Karpas-422 (cell line): ENCODE measurements at regions not wholly inside any gene's neighbourhood (a gene's known extent, or its start where the extent isn't known, plus 50 kb on each side); places are given as distances from the start of the nearest gene placed in this dataset. TPM values are rescaled to one million over a fixed set of nuclear protein-coding genes. Genes with fewer than 3 reads are reported as not detected.

Source experiments
- DNase-seq: peaks from one replicate; pipeline ENCODE4 v3.0.0-alpha.2; 2015
- H2AFZ ChIP-seq: fragments of 200-600 bp; sonication (generic); 2 replicates; pipeline ENCODE4 v1.6.1; 2014; ENCODE audit warnings: antibody characterized with exemption, low read length, mixed read lengths
- H3K27ac ChIP-seq: fragments of 200-600 bp; sonication (generic); 2 replicates; pipeline ENCODE4 v1.5.1; 2014; ENCODE audit warnings: mild to moderate bottlenecking, low read length, moderate library complexity
- H3K27me3 ChIP-seq: fragments of 200-600 bp; sonication (generic); 2 replicates; pipeline ENCODE4 v1.6.1; 2014; ENCODE audit warnings: low read length, mixed read lengths
- H3K36me3 ChIP-seq: fragments of 200-600 bp; sonication (generic); 2 replicates; pipeline ENCODE4 v1.6.1; 2014; ENCODE audit warnings: low read length, mixed read lengths; ENCODE audit not compliant: insufficient read depth
- H3K4me1 ChIP-seq: fragments of 200-600 bp; sonication (generic); 2 replicates; pipeline ENCODE4 v1.6.1; 2014; ENCODE audit warnings: mild to moderate bottlenecking, low read length, mixed read lengths
- H3K4me2 ChIP-seq: fragments of 200-600 bp; sonication (generic); 2 replicates; pipeline ENCODE4 v1.6.1; 2014; ENCODE audit warnings: low read length, low read depth, mild to moderate bottlenecking; ENCODE audit not compliant: poor library complexity, severe bottlenecking
- H3K4me3 ChIP-seq: fragments of 200-600 bp; sonication (generic); 2 replicates; pipeline ENCODE4 v1.5.1; 2014; ENCODE audit warnings: mild to moderate bottlenecking, antibody characterized with exemption, low read length, mixed read lengths
- H3K79me2 ChIP-seq: fragments of 200-600 bp; sonication (generic); 2 replicates; pipeline ENCODE4 v1.6.1; 2014; ENCODE audit warnings: mild to moderate bottlenecking, low read length, mixed read lengths
- H3K9ac ChIP-seq: fragments of 200-600 bp; sonication (generic); 2 replicates; pipeline ENCODE4 v1.6.0; 2014; ENCODE audit warnings: low read length
- H3K9me2 ChIP-seq: fragments of 200-600 bp; sonication (generic), shearing (Covaris generic); replicated peaks from 2 replicates; pipeline ENCODE4 v1.6.0; 2014; ENCODE audit warnings: mild to moderate bottlenecking, low read length, moderate library complexity; ENCODE audit not compliant: insufficient read depth
- H3K9me3 ChIP-seq: fragments of 300-700, 200-600 bp; sonication (generic); 2 replicates; pipeline ENCODE4 v1.6.1; 2014; ENCODE audit warnings: low read length, mixed read lengths
- H4K20me1 ChIP-seq: fragments of 200-600 bp; sonication (generic); 2 replicates; pipeline ENCODE4 v1.6.1; 2014; ENCODE audit warnings: mild to moderate bottlenecking, antibody characterized with exemption, low read length, low read depth; ENCODE audit not compliant: insufficient read depth
- small RNA-seq: library from RNA; depleted of rRNA; stranded (forward); fragments of <200 nt; gene quantifications from one replicate; pipeline ENCODE3, GENCODE V24; 2014

DNA sequence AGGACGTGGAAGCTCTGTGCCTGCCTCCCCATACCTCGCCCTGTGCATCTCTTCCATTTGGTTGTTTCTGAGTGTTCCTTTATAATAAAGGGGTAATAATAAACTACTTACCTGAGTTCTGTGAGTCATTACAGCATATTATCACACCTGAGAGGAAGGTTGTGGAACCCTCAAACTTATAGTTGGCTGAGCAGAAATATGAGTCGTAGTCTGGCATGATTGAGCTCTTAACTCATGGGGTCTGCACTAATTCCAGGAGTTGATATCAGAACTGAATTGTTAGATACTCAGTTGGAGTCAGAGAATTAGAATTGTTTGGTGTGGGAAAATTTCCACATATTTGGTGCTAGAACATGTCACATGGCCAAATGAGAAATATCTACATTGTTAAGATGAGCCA is 52.4 kb upstream of the HTR2A start:
- Histone ChIP-seq H3K36me3 (no peaks in the 10 kb centered on the region), H3K4me3 (no peak overlapping the region), H3K9me2 (no peaks in the 10 kb centered on the region), H3K27ac (no peak overlapping the region), H2AFZ (no peak overlapping the region), H3K27me3 (no peaks in the 10 kb centered on the region), H3K79me2 (no peaks in the 10 kb centered on the region), H3K4me2 (no peak overlapping the region), H3K9me3 (no peaks in the 10 kb centered on the region), H4K20me1 (no peaks in the 10 kb centered on the region), H3K9ac (no peak overlapping the region), H3K4me1 (no peaks in the 10 kb centered on the region)
- DNase-seq = no peak

DNA sequence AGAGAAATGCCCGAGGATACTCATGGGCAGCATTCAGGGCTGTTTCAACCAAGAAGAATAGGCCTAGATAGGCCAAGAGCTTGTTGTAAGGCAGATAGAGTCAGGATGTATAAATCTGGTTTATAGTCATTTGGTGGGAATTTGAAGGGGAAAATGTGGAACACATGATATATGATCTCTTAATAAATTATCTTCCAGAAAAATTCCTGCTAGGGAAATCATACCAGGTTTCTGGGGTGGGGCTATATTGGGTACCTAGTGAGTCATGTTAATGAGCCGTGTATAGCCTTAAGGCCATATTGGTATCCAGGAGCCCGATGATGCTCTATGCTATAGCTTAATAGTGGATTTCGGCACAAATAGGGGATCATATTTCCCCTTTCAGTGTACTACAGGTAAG is 51.5 kb upstream of the HTR2A start:
- no peaks in the 10 kb centered on the region for H3K4me1 ChIP-seq
- H3K27me3 ChIP-seq = no peaks in the 10 kb centered on the region
- H3K79me2 ChIP-seq = no peaks in the 10 kb centered on the region
- no peaks in the 10 kb centered on the region for H3K36me3 ChIP-seq
- H3K9me3 ChIP-seq = no peaks in the 10 kb centered on the region
- H4K20me1 ChIP-seq = no peaks in the 10 kb centered on the region
- H2AFZ ChIP-seq = no peak overlapping the region
- H3K27ac ChIP-seq = no peak overlapping the region
- H3K9ac ChIP-seq = no peak overlapping the region
- H3K9me2 ChIP-seq = no peaks in the 10 kb centered on the region
- no peak overlapping the region for H3K4me2 ChIP-seq
- H3K4me3 ChIP-seq = no peak overlapping the region
- no peak for DNase-seq

DNA sequence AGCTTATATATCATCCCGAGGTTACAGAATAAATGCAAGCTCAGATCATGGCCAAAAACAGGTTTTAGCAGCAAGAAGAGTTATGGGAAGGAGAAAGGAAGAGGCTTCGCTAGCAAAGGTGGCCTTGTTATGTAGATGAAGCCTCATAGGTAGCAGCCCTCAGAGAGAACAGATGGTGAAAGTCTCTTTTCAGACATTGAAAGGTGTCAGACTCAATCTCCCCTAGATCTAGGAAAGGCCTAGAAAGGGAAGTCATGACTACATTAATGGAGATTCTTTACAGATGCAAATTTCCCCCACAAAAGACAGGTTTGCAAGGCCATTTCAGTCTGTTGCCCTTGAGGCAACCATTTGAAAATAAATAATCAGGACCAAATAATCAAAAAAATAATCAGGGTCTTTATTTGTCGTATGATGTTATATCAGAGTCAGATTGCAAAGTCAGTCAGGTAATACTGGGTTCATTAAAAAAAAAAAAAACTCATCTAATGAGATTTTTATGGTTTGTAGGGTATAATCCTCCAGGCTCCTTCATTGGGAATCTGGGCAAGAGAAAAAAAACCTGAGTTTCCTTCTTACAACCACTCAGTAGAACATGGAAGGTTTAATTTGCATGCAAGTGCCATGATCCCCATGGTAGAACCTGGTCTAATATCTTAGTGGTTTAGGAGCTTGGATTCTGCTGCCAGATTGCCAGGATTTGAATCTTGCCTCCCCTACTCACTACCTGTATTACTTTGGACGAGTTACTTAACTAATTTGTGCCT is 50.8 kb upstream of the HTR2A start:
- no peaks in the 10 kb centered on the region for H3K36me3 ChIP-seq
- H3K4me2 ChIP-seq = no peak overlapping the region
- H3K4me1 ChIP-seq = no peaks in the 10 kb centered on the region
- H4K20me1 ChIP-seq = no peaks in the 10 kb centered on the region
- H3K9ac ChIP-seq = no peak overlapping the region
- no peaks in the 10 kb centered on the region for H3K27me3 ChIP-seq
- H3K4me3 ChIP-seq = no peak overlapping the region
- H2AFZ ChIP-seq = no peak overlapping the region
- no peak for DNase-seq
- H3K27ac ChIP-seq = no peak overlapping the region
- no peaks in the 10 kb centered on the region for H3K9me3 ChIP-seq
- H3K79me2 ChIP-seq = no peaks in the 10 kb centered on the region
- H3K9me2 ChIP-seq = no peaks in the 10 kb centered on the region

Small RNA genes lying in the stretch of these regions (small RNA-seq; reads per million reads assigned to genes)
- gene GNG5P5 = not detected
- not detected for gene RN7SL700P
